Progenitor cell of endocrine pancreas (in vitro differentiated cells): ENCODE measurements at regions not wholly inside any gene's neighbourhood (a gene's known extent, or its start where the extent isn't known, plus 50 kb on each side); places are given as distances from the start of the nearest gene placed in this dataset.

ENCODE experiments used
- DNase-seq: peaks from one replicate; pipeline ENCODE4 v3.0.0; 2021; ENCODE audit warnings: low spot score; ENCODE audit not compliant: unreplicated experiment
- H3K27ac Mint-ChIP-seq: 2 replicates; pipeline ENCODE4 v1.8.0; 2021; ENCODE audit warnings: mild to moderate bottlenecking, moderate library complexity, mixed read lengths
- H3K27me3 Mint-ChIP-seq: 2 replicates; pipeline ENCODE4 v1.8.0; 2021; ENCODE audit warnings: mixed read lengths
- H3K36me3 Mint-ChIP-seq: 2 replicates; pipeline ENCODE4 v1.8.0; 2022; ENCODE audit warnings: mixed read lengths; ENCODE audit not compliant: insufficient read depth
- H3K4me1 Mint-ChIP-seq: 2 replicates; pipeline ENCODE4 v1.8.0; 2021; ENCODE audit warnings: low read depth, mixed read lengths
- H3K4me3 Mint-ChIP-seq: 2 replicates; pipeline ENCODE4 v1.8.0; 2021; ENCODE audit warnings: low read depth, mild to moderate bottlenecking, moderate library complexity, mixed read lengths
- H3K9me3 Mint-ChIP-seq: 2 replicates; pipeline ENCODE4 v1.8.0; 2021; ENCODE audit warnings: low read depth, mixed read lengths
- CTCF ChIP-seq: fragments of 200-600 bp; sonication (generic); IDR thresholded peaks from one replicate; pipeline ENCODE4 v1.5.0; 2021; ENCODE audit warnings: antibody characterized with exemption, mild to moderate bottlenecking; ENCODE audit not compliant: unreplicated experiment

DNA sequence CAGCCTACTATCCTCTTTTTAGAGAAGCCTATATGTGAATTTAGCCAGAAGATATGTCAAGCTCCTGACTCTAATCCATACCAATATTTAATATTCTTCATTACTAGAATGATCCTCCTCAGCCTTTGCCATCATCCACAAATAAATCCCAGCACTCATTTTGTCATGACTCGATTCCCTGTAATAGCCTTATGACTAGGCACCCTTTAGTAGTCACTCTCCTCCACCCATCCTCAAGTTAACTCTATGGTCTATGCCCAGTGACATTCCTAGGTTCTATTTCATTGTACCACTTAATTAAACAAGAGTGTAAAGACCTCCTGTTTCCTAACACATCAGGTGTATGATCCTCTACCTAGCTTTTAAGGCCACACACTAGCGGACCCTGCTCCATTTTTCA, 450.4 kb upstream of the CITED2 start:
- H3K9me3 Mint-ChIP-seq = peaks cover 3% of the 10 kb centered on the region
- H3K27me3 Mint-ChIP-seq = no peaks in the 10 kb centered on the region
- H3K36me3 Mint-ChIP-seq = no peaks in the 10 kb centered on the region
- no peak overlapping the region for H3K4me3 Mint-ChIP-seq
- no peak for TF ChIP-seq CTCF
- peaks cover 2% of the 10 kb centered on the region for H3K4me1 Mint-ChIP-seq
- H3K27ac Mint-ChIP-seq = no peak overlapping the region
- no peak for DNase-seq

DNA sequence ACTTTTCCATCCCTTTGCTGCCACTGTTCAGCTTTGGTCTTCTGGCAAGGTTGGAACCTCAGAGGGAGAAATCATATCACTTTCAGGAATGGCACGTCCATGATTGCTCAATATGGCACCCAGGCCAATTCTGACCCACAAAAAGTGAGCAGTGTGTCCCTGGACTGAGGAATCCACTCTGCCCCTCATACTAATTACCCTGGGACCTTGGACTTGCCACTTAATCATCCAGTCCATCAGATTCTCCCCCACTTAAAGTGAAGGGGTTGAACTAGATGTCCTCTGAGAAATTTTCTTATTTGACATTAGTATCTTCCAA, 449.3 kb upstream of the CITED2 start:
- H3K27ac Mint-ChIP-seq = no peak overlapping the region
- no peaks in the 10 kb centered on the region for H3K36me3 Mint-ChIP-seq
- H3K27me3 Mint-ChIP-seq = no peaks in the 10 kb centered on the region
- H3K9me3 Mint-ChIP-seq = peaks cover 3% of the 10 kb centered on the region
- TF ChIP-seq CTCF = no peak
- H3K4me3 Mint-ChIP-seq = no peak overlapping the region
- no peaks in the 10 kb centered on the region for H3K4me1 Mint-ChIP-seq
- no peak for DNase-seq

DNA sequence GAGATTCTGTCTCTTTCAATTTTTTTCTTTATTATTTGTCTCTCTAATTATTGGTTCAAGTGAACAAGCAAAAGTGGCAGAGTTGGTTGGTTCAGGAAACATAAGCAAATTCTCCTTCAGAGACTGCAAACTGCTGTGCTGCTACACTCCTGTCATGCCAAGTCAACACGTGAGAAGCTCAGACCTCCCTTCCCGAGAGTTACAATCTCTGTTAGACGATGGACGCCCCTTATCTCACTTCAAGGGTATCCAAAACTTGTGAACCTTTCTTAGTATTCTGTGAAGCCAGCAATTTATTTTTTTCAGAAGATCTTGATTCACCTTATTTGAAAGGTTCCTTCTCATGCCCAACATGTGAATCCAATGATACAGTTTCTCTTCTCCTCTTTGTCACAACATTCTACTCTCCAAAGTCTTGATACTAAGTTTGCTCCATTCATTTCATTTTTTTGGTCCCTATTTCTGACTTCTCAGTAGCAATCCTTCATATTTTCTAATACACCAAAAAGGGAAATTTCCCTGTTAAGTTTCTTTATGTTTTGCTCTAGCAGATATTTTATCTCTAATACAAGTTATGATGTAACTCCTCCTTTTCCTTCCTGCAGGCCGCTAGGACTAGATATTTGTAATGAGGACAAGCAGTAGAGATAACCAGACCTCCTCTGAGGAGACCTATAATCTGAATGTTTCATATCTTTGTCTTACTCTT, 448.8 kb upstream of the CITED2 start:
- no peak overlapping the region for H3K27ac Mint-ChIP-seq
- no peaks in the 10 kb centered on the region for H3K27me3 Mint-ChIP-seq
- no peak for DNase-seq
- TF ChIP-seq CTCF = no peak
- H3K4me3 Mint-ChIP-seq = no peak overlapping the region
- H3K36me3 Mint-ChIP-seq = no peaks in the 10 kb centered on the region
- H3K4me1 Mint-ChIP-seq = no peaks in the 10 kb centered on the region
- H3K9me3 Mint-ChIP-seq = no peaks in the 10 kb centered on the region

- no peak for DNase-seq
- no peak overlapping the region for H3K4me3 Mint-ChIP-seq
- TF ChIP-seq CTCF = no peak
- H3K27me3 Mint-ChIP-seq = no peaks in the 10 kb centered on the region
- no peak overlapping the region for H3K27ac Mint-ChIP-seq
- H3K9me3 Mint-ChIP-seq = no peaks in the 10 kb centered on the region
- H3K36me3 Mint-ChIP-seq = no peaks in the 10 kb centered on the region
- no peaks in the 10 kb centered on the region for H3K4me1 Mint-ChIP-seq
Measured at GRCh38 chr6:139821676-139822223, 447.3 kb upstream of the CITED2 start.

GRCh38 chr6:139820210-139820609, 445.8 kb upstream of the CITED2 start:
- H3K4me3 Mint-ChIP-seq = no peak overlapping the region
- no peaks in the 10 kb centered on the region for H3K9me3 Mint-ChIP-seq
- TF ChIP-seq CTCF = no peak

More at GRCh38 chr6:139820210-139820609, 445.8 kb upstream of the CITED2 start:
- no peaks in the 10 kb centered on the region for H3K4me1 Mint-ChIP-seq
- no peaks in the 10 kb centered on the region for H3K27me3 Mint-ChIP-seq
- DNase-seq = no peak
- H3K36me3 Mint-ChIP-seq = no peaks in the 10 kb centered on the region
- H3K27ac Mint-ChIP-seq = no peak overlapping the region
